MM.1S (cell line): ENCODE measurements at regions not wholly inside any gene's neighbourhood (a gene's known extent, or its start where the extent isn't known, plus 50 kb on each side); places are given as distances from the start of the nearest gene placed in this dataset.

ENCODE experiments used
- EZH2 ChIP-seq: fragments of 300-600 bp; sonication (generic); optimal IDR thresholded peaks from 2 replicates; pipeline ENCODE3; 2017; ENCODE audit warnings: low read depth, mild to moderate bottlenecking, antibody characterized with exemption, low read length, mixed read lengths
- TF ChIP-seq, protein P1 (sequence below): fragments of 300-600 bp; sonication (generic); IDR thresholded peaks from 2 replicates; pipeline ENCODE4 v1.5.1; 2016; ENCODE audit warnings: antibody characterized with exemption, low read length, mixed read lengths

GRCh38 chr10:107364872-107365271 lies 200.4 kb upstream of the SORCS1 start:
- TF ChIP-seq, protein P1, sequence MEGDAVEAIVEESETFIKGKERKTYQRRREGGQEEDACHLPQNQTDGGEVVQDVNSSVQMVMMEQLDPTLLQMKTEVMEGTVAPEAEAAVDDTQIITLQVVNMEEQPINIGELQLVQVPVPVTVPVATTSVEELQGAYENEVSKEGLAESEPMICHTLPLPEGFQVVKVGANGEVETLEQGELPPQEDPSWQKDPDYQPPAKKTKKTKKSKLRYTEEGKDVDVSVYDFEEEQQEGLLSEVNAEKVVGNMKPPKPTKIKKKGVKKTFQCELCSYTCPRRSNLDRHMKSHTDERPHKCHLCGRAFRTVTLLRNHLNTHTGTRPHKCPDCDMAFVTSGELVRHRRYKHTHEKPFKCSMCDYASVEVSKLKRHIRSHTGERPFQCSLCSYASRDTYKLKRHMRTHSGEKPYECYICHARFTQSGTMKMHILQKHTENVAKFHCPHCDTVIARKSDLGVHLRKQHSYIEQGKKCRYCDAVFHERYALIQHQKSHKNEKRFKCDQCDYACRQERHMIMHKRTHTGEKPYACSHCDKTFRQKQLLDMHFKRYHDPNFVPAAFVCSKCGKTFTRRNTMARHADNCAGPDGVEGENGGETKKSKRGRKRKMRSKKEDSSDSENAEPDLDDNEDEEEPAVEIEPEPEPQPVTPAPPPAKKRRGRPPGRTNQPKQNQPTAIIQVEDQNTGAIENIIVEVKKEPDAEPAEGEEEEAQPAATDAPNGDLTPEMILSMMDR, result no peak
- TF ChIP-seq EZH2, result no peak
